ENCODE measurements at regions not wholly inside any gene's neighbourhood (a gene's known extent, or its start where the extent isn't known, plus 50 kb on each side); places are given as distances from the start of the nearest gene placed in this dataset.

DNA sequence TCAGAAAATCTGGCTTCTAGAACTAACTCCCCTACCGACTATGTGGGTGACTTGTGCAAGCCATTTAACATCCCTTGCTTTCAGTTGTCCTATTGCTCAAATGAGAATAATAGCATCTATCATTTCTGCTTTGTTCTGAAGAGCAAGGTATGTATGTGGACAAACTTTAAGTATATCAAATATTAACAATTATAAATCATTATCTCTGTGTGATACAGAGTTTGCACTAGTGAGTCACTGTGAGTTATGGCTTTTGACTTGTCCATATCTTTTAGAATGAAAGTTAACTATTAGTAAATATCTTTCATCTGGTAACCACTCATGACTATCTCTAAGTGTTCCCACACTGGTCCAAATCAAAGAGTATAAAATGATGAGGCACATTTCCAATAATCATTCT lies 812.9 kb upstream of the ADGRL2 start:
- Histone ChIP-seq H3K27me3 (no peaks in the 10 kb centered on the region), H3K36me3 (no peaks in the 10 kb centered on the region), H3K27ac (no peak overlapping the region), H3K9me3 (no peaks in the 10 kb centered on the region), H3K4me3 (no peak overlapping the region), H3K4me1 (no peaks in the 10 kb centered on the region)
- intact Hi-C loops (cut with DNase I) = no loop called here
- TF ChIP-seq, protein P1, sequence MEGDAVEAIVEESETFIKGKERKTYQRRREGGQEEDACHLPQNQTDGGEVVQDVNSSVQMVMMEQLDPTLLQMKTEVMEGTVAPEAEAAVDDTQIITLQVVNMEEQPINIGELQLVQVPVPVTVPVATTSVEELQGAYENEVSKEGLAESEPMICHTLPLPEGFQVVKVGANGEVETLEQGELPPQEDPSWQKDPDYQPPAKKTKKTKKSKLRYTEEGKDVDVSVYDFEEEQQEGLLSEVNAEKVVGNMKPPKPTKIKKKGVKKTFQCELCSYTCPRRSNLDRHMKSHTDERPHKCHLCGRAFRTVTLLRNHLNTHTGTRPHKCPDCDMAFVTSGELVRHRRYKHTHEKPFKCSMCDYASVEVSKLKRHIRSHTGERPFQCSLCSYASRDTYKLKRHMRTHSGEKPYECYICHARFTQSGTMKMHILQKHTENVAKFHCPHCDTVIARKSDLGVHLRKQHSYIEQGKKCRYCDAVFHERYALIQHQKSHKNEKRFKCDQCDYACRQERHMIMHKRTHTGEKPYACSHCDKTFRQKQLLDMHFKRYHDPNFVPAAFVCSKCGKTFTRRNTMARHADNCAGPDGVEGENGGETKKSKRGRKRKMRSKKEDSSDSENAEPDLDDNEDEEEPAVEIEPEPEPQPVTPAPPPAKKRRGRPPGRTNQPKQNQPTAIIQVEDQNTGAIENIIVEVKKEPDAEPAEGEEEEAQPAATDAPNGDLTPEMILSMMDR (IDR thresholded peaks at IDR 0.05) = no peak
- TF ChIP-seq POLR2A (IDR thresholded peaks at IDR 0.05) = no peak
- 58 to 75% methylated on average over 1 of the region's 1 CpG for WGBS, 2 donors
- DNase-seq = no peak

DNA sequence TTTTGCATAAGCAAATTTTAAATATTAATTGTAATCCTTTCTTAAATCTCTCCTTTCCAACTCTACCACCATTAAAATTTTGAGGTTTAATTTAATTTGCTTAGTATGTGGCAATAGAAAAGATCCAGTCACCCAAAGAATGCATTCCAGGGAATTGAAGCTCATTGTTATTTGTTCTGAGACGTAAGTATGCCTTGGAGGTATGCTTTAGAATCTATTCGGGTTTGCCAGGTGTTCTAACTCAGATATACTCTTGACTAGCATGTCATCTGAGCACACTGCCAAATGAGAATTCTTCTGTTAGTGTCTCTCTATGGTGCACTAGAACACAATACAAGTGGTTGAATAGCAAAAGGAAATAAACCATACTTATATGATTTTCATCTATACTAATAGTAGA lies 813.6 kb upstream of the ADGRL2 start:
- 18 to 44% methylated on average over 2 of the region's 2 CpGs for WGBS, 2 donors
- TF ChIP-seq, protein P1 (IDR thresholded peaks at IDR 0.05) = no peak
- no peak for TF ChIP-seq POLR2A (IDR thresholded peaks at IDR 0.05)
- H3K4me3 ChIP-seq = no peak overlapping the region
- no peaks in the 10 kb centered on the region for H3K36me3 ChIP-seq
- intact Hi-C loops (cut with DNase I) = no loop called here
- no peak overlapping the region for H3K27ac ChIP-seq
- H3K4me1 ChIP-seq = no peaks in the 10 kb centered on the region
- no peaks in the 10 kb centered on the region for H3K27me3 ChIP-seq
- no peaks in the 10 kb centered on the region for H3K9me3 ChIP-seq
- no peak for DNase-seq

DNA sequence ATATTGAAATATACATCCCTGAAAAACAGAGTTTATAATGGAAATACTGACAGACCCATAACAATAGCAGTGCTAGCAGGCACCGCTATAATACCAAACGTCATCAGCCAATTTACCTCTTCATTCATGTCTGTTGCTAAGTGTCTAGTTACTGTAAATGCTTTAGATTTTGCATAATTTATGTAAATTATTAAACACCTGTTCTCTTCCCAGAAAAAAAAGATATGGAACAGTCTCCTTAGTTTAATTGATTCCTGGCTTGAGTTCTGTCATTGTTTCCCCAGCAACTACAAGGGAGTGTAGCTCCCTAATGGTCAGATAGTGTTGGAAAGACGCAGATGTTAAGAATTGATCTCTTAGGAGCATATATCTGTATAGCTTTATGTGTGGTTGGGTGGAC lies 817.9 kb upstream of the ADGRL2 start:
- Histone ChIP-seq H3K9me3 (no peaks in the 10 kb centered on the region), H3K36me3 (no peaks in the 10 kb centered on the region), H3K27ac (no peak overlapping the region), H3K27me3 (peaks cover 0 to 6% (median 0%) of the 10 kb centered on the region in 4 donors), H3K4me3 (no peak overlapping the region), H3K4me1 (no peaks in the 10 kb centered on the region)
- intact Hi-C loops (cut with DNase I) = no loop called here
- TF ChIP-seq, protein P1 (IDR thresholded peaks at IDR 0.05) = no peak
- TF ChIP-seq POLR2A (IDR thresholded peaks at IDR 0.05) = no peak
- WGBS, 2 donors = 81 to 84% methylated on average over 3 of the region's 3 CpGs
- DNase-seq = no peak

DNA sequence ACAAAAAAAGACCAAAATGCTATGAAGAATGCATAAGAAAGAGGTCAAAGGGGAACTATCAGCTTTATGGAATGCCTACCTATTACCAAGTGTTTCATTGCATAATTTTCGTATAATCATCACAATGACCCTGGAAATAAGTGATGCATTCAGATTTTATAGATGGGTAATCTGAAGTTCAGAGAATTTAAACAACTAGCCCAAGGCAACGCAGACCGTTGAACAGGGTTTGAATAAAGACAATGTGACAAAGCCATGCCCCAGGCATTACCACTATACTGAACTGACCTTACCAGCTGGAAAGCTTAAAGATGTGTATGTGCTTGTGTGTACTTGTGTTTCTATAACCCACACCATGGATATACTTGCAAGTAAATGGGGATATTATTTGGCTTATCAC lies 827.6 kb upstream of the ADGRL2 start:
- no peak for DNase-seq
- no peak overlapping the region for H3K27ac ChIP-seq
- TF ChIP-seq, protein P1 (IDR thresholded peaks at IDR 0.05) = no peak
- no peak for TF ChIP-seq POLR2A (IDR thresholded peaks at IDR 0.05)
- H3K36me3 ChIP-seq = no peaks in the 10 kb centered on the region
- H3K4me1 ChIP-seq = no peaks in the 10 kb centered on the region
- intact Hi-C loops (cut with DNase I) = no loop called here
- no peaks in the 10 kb centered on the region for H3K9me3 ChIP-seq
- 78 to 84% methylated on average over 3 of the region's 3 CpGs for WGBS, 2 donors
- H3K27me3 ChIP-seq = peaks cover 0 to 32% (median 0%) of the 10 kb centered on the region in 4 donors
- H3K4me3 ChIP-seq = no peak overlapping the region

DNA sequence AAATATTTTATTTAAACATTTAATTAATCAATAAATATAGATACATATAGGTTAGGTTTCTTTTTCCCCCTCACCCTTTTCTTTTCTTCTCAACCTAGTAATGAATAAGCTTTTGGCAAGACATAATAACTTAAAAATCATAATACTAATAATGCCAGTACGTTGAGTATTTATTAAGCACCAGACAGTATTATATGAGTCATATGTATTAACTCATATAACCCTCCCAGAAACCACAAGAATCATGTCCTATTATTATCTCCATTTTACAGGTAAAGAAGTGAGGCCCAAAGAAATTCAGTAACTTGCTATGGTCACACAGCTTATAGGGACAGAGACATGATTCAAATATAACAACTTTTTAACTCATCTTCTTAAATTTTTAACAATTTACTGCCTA lies 834.5 kb upstream of the ADGRL2 start:
- DNase-seq = no peak
- H3K36me3 ChIP-seq = no peaks in the 10 kb centered on the region
- H3K4me1 ChIP-seq = no peaks in the 10 kb centered on the region
- intact Hi-C loops (cut with DNase I) = no loop called here
- H3K4me3 ChIP-seq = no peak overlapping the region
- WGBS, 2 donors = 5 to 42% methylated on average over 1 of the region's 1 CpG
- no peak overlapping the region for H3K27ac ChIP-seq
- TF ChIP-seq POLR2A (IDR thresholded peaks at IDR 0.05) = no peak
- TF ChIP-seq, protein P1 (IDR thresholded peaks at IDR 0.05) = no peak
- H3K9me3 ChIP-seq = no peaks in the 10 kb centered on the region
- H3K27me3 ChIP-seq = peaks cover 0 to 24% (median 0%) of the 10 kb centered on the region in 4 donors
